ENCODE measurements at regions not wholly inside any gene's neighbourhood (a gene's known extent, or its start where the extent isn't known, plus 50 kb on each side); places are given as distances from the start of the nearest gene placed in this dataset.
A peak's percentile ranks its signal among the peaks of the same experiment; 100 is the strongest.

DNA sequence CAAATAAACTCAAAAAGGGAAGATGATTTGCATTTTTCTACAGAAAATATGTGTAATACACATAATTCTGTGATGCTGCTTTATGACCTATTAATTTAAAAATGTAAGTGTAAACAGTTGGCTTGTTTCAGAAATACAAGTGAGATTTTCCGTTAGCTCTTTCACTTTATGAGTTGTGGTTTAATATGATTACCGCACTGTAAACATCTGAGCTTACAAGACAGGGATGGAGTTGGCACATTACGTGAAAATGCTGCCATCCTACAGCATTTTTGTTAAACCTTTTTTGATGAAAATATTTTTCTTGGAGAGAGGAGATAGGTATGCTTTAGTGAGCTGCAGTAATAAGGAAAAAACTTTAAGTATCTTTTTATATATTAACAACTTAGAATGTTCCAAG, 426.8 kb upstream of the ADAMTS5 start:
- no peak overlapping the region for H4K91ac ChIP-seq (ENCODE audit: low read length)

DNA sequence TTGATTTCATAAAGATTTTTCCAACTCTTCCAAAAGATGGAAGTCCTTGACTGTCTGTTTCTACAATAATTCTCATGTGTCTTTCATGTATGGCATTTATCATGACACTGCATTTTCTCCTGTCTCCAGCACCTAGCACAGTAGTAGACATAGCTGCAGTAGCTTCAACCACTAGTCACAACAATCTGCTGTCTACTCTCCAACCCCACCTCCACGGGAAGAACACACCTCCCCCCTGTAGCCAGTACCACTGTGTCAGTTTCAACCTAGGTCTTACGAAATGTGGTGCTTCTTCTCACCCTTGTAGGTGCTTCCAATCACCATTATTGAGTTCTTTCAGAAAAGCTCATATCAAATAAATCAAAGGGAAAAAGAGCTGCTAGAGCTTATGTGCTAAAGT, 425.1 kb upstream of the ADAMTS5 start:
- Histone ChIP-seq H3K27ac (ENCODE audit: low read length, poor library complexity, severe bottlenecking) (no peak overlapping the region), H3K79me1 (replicated peaks; ENCODE audit: low read length, poor library complexity, severe bottlenecking) (no peaks in the 10 kb centered on the region), H3K4ac (ENCODE audit: low read depth in 1 of 2, low read length in 2 of 2) (no peak overlapping the region), H2BK5ac (ENCODE audit: low read depth, low read length, poor library complexity, severe bottlenecking) (no peak overlapping the region), H2AFZ (ENCODE audit: low read depth, low read length) (no peak overlapping the region), H2BK120ac (ENCODE audit: low read depth, low read length) (no peak overlapping the region), H3K36me3 (ENCODE audit: control insufficient read depth in 1 of 2, insufficient read depth in 2 of 2, low read depth in 1 of 2, low read length in 2 of 2) (no peaks in the 10 kb centered on the region), H2AK5ac (ENCODE audit: low read length, severe bottlenecking) (no peak overlapping the region), H3K4me2 (ENCODE audit: low read length, poor library complexity, severe bottlenecking) (no peak overlapping the region), H3K9me3 (ENCODE audit: control insufficient read depth, low read length) (no peaks in the 10 kb centered on the region), H4K8ac (ENCODE audit: low read length) (no peak overlapping the region), H2BK12ac (ENCODE audit: low read length in 2 of 2) (peak overlapping the region in 1 of 2 experiments; percentile 72), H3K4me1 (ENCODE audit: control insufficient read depth, insufficient read depth, low read depth, low read length) (no peaks in the 10 kb centered on the region), H3K14ac (ENCODE audit: low read length in 2 of 2) (no peak overlapping the region), H3K18ac (ENCODE audit: low read depth in 1 of 2, low read length in 2 of 2) (peak overlapping the region in 1 of 2 experiments; percentile 12), H3K23ac (ENCODE audit: low read length in 2 of 2) (no peak overlapping the region), H3K27me3 (ENCODE audit: control insufficient read depth in 1 of 2, insufficient read depth in 1 of 2, low read length in 2 of 2) (no peaks in the 10 kb centered on the region), H3K9ac (ENCODE audit: low read length) (no peak overlapping the region), H4K91ac (ENCODE audit: low read length) (no peak overlapping the region), H2BK15ac (ENCODE audit: low read depth, poor library complexity, severe bottlenecking) (no peak overlapping the region), H3K4me3 (ENCODE audit: insufficient read depth in 1 of 2, low read depth in 1 of 2, low read length in 2 of 2) (no peak overlapping the region)
- DNase-seq = no peak
- 96% methylated on average over 2 of the region's 2 CpGs for WGBS

More for the DNA sequence above, 426.8 kb upstream of the ADAMTS5 start:
- Histone ChIP-seq H3K79me1 (replicated peaks; ENCODE audit: low read length, poor library complexity, severe bottlenecking) (no peaks in the 10 kb centered on the region), H2AK5ac (ENCODE audit: low read length, severe bottlenecking) (no peak overlapping the region), H3K18ac (ENCODE audit: low read depth in 1 of 2, low read length in 2 of 2) (no peak overlapping the region), H3K27me3 (ENCODE audit: control insufficient read depth in 1 of 2, insufficient read depth in 1 of 2, low read length in 2 of 2) (no peaks in the 10 kb centered on the region), H3K36me3 (ENCODE audit: control insufficient read depth in 1 of 2, insufficient read depth in 2 of 2, low read depth in 1 of 2, low read length in 2 of 2) (no peaks in the 10 kb centered on the region), H2BK120ac (ENCODE audit: low read depth, low read length) (no peak overlapping the region), H3K4me3 (ENCODE audit: insufficient read depth in 1 of 2, low read depth in 1 of 2, low read length in 2 of 2) (no peak overlapping the region), H3K9me3 (ENCODE audit: control insufficient read depth, low read length) (no peaks in the 10 kb centered on the region), H2AFZ (ENCODE audit: low read depth, low read length) (no peak overlapping the region), H3K23ac (ENCODE audit: low read length in 2 of 2) (no peak overlapping the region), H3K14ac (ENCODE audit: low read length in 2 of 2) (no peak overlapping the region), H2BK5ac (ENCODE audit: low read depth, low read length, poor library complexity, severe bottlenecking) (no peak overlapping the region), H3K27ac (ENCODE audit: low read length, poor library complexity, severe bottlenecking) (no peak overlapping the region), H4K8ac (ENCODE audit: low read length) (no peak overlapping the region), H3K4me2 (ENCODE audit: low read length, poor library complexity, severe bottlenecking) (no peak overlapping the region), H2BK15ac (ENCODE audit: low read depth, poor library complexity, severe bottlenecking) (no peak overlapping the region), H2BK12ac (ENCODE audit: low read length in 2 of 2) (no peak overlapping the region), H3K9ac (ENCODE audit: low read length) (no peak overlapping the region), H3K4ac (ENCODE audit: low read depth in 1 of 2, low read length in 2 of 2) (no peak overlapping the region), H3K4me1 (ENCODE audit: control insufficient read depth, insufficient read depth, low read depth, low read length) (no peaks in the 10 kb centered on the region)
- no peak for DNase-seq
- WGBS = 90% methylated on average over 3 of the region's 3 CpGs

DNA sequence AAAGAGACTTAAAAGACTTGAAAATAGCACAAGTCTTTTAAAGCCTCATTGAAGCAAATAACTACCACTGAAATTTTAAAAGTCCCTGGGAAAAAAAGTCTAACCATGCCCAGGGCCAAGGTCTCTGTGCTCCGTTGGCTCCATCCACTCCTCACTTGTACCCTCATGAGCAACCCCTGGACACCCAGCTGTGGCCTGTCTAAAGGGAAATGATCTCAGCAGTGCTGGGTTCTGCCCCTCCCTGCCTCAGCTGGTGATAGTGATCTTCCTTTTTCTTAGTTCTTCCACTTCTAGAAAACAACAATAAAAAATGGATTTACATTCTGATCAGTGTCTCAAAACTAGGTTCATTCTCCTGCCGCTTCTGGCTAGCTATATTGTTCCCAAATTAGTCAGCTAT, 423.5 kb upstream of the ADAMTS5 start:
- 100% methylated on average over 1 of the region's 2 CpGs for WGBS
- H3K79me1 ChIP-seq (replicated peaks; ENCODE audit: low read length, poor library complexity, severe bottlenecking) = no peaks in the 10 kb centered on the region

DNA sequence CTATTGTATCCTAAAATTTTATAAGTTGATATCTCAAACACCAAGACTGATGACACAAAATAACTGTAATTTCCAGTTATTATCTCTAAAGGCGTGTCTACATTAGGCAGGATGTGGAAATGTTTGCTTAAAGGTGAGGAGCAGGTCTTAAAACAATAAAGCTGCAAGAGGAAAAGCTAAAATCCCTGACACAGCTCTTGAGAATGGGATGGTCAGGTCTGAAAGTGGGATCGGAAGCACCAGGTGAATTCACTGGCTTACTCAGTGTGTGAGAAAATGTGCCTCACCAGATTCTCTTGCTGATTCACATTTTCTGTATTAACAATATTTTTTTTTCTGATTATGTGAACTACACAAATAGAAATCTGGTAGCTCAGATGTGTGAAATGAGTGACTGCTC, 421.9 kb upstream of the ADAMTS5 start:
- Histone ChIP-seq H3K18ac (ENCODE audit: low read depth in 1 of 2, low read length in 2 of 2) (no peak overlapping the region), H2AK5ac (ENCODE audit: low read length, severe bottlenecking) (no peak overlapping the region), H2BK12ac (ENCODE audit: low read length in 2 of 2) (no peak overlapping the region), H3K79me1 (replicated peaks; ENCODE audit: low read length, poor library complexity, severe bottlenecking) (no peaks in the 10 kb centered on the region), H2BK120ac (ENCODE audit: low read depth, low read length) (no peak overlapping the region), H3K23ac (ENCODE audit: low read length in 2 of 2) (no peak overlapping the region), H3K9me3 (ENCODE audit: control insufficient read depth, low read length) (peaks cover 8% of the 10 kb centered on the region), H3K9ac (ENCODE audit: low read length) (no peak overlapping the region), H3K4ac (ENCODE audit: low read depth in 1 of 2, low read length in 2 of 2) (no peak overlapping the region), H2AFZ (ENCODE audit: low read depth, low read length) (no peak overlapping the region), H3K27me3 (ENCODE audit: control insufficient read depth in 1 of 2, insufficient read depth in 1 of 2, low read length in 2 of 2) (no peaks in the 10 kb centered on the region), H2BK5ac (ENCODE audit: low read depth, low read length, poor library complexity, severe bottlenecking) (no peak overlapping the region), H4K91ac (ENCODE audit: low read length) (no peak overlapping the region), H3K4me2 (ENCODE audit: low read length, poor library complexity, severe bottlenecking) (no peak overlapping the region), H3K4me3 (ENCODE audit: insufficient read depth in 1 of 2, low read depth in 1 of 2, low read length in 2 of 2) (no peak overlapping the region), H3K4me1 (ENCODE audit: control insufficient read depth, insufficient read depth, low read depth, low read length) (no peaks in the 10 kb centered on the region), H2BK15ac (ENCODE audit: low read depth, poor library complexity, severe bottlenecking) (no peak overlapping the region), H3K36me3 (ENCODE audit: control insufficient read depth in 1 of 2, insufficient read depth in 2 of 2, low read depth in 1 of 2, low read length in 2 of 2) (no peaks in the 10 kb centered on the region), H3K27ac (ENCODE audit: low read length, poor library complexity, severe bottlenecking) (no peak overlapping the region), H4K8ac (ENCODE audit: low read length) (no peak overlapping the region), H3K14ac (ENCODE audit: low read length in 2 of 2) (no peak overlapping the region)
- no peak for DNase-seq
- 92% methylated on average over 1 of the region's 2 CpGs for WGBS

More for the DNA sequence above, 423.5 kb upstream of the ADAMTS5 start:
- Histone ChIP-seq H3K4me3 (ENCODE audit: insufficient read depth in 1 of 2, low read depth in 1 of 2, low read length in 2 of 2) (no peak overlapping the region), H2BK120ac (ENCODE audit: low read depth, low read length) (peak overlapping the region; percentile 15), H4K8ac (ENCODE audit: low read length) (no peak overlapping the region), H2AFZ (ENCODE audit: low read depth, low read length) (no peak overlapping the region), H4K91ac (ENCODE audit: low read length) (no peak overlapping the region), H3K18ac (ENCODE audit: low read depth in 1 of 2, low read length in 2 of 2) (no peak overlapping the region), H3K23ac (ENCODE audit: low read length in 2 of 2) (no peak overlapping the region), H3K27ac (ENCODE audit: low read length, poor library complexity, severe bottlenecking) (no peak overlapping the region), H2BK12ac (ENCODE audit: low read length in 2 of 2) (no peak overlapping the region), H3K4me2 (ENCODE audit: low read length, poor library complexity, severe bottlenecking) (no peak overlapping the region), H3K4ac (ENCODE audit: low read depth in 1 of 2, low read length in 2 of 2) (no peak overlapping the region), H3K9me3 (ENCODE audit: control insufficient read depth, low read length) (peaks cover 5% of the 10 kb centered on the region), H3K14ac (ENCODE audit: low read length in 2 of 2) (no peak overlapping the region), H2AK5ac (ENCODE audit: low read length, severe bottlenecking) (no peak overlapping the region), H3K27me3 (ENCODE audit: control insufficient read depth in 1 of 2, insufficient read depth in 1 of 2, low read length in 2 of 2) (no peaks in the 10 kb centered on the region), H3K9ac (ENCODE audit: low read length) (no peak overlapping the region), H2BK5ac (ENCODE audit: low read depth, low read length, poor library complexity, severe bottlenecking) (no peak overlapping the region), H3K36me3 (ENCODE audit: control insufficient read depth in 1 of 2, insufficient read depth in 2 of 2, low read depth in 1 of 2, low read length in 2 of 2) (no peaks in the 10 kb centered on the region), H3K4me1 (ENCODE audit: control insufficient read depth, insufficient read depth, low read depth, low read length) (no peaks in the 10 kb centered on the region), H2BK15ac (ENCODE audit: low read depth, poor library complexity, severe bottlenecking) (no peak overlapping the region)
- DNase-seq = no peak
